ENCODE measurements at regions not wholly inside any gene's neighbourhood (a gene's known extent, or its start where the extent isn't known, plus 50 kb on each side); places are given as distances from the start of the nearest gene placed in this dataset.

DNA sequence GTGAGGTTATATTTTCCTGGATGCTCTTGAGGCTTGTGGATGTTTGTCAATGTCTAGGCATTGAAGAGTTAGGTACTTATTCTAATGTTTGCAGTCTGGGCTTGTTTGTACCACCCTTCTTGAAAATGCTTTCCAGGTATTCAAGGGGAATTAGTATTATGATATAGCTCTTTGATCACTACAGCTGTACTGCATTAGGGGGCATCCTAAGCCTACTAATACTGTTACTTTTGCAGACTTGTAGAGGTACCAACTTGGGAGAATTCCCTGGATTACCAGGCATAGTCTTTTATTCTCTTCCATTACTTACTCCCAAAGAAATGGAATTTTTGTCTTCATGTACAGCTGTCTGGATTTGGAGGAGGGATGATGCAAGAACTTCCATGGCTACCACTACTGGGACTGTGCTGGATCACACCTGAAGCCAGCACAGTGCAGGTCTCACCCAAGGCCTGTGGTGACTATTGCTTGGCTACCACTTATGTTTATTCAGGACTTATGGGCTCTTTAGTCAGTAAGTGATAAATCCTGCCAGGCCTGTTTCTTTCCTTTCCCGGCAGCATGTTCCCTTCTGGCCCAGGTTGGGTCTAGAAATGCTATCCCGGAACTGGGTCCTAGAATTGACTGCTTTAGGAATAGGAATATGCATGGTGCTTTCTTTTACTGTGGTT lies 402.9 kb downstream of the IL20RB start:
- TF ChIP-seq EZH2 (IDR thresholded peaks at IDR 0.05) = no peak
- no peak for TF ChIP-seq POLR2AphosphoS5 (IDR thresholded peaks at IDR 0.05; ENCODE audit: borderline replicate concordance, low read depth, low read length)
